ENCODE measurements at regions not wholly inside any gene's neighbourhood (a gene's known extent, or its start where the extent isn't known, plus 50 kb on each side); places are given as distances from the start of the nearest gene placed in this dataset.

DNA sequence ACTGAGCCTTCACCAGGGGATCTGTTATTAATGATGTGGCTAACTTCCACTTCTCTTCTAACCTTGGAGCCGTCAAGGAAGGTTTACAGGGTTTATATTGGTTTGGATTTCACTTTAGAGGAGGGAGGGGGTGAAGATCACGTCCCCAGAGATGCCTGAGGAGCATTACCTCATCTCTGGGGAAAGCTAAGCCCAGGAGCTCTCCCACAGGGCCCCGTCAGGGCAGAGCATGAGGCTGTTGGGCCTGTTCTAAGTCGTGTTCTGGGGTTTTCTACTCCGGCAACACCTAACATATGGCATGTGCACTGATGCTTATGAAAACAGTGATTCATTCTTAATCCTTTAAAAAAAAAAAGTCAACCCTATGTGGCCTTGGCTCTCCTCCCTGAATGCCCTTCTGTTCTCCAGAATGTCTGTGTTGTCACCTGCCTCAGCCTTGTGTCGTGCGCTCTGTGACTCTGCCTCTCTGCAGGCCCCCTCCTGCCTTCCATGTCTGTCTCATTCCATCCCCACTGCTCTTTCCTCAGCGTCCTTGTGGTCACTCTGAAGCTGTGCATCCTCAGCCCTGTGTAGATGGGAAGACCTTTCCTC, 97.4 kb upstream of the JARID2 start:
- Histone ChIP-seq H3K4me1 (ENCODE audit: insufficient read depth) (peaks cover 8% of the 10 kb centered on the region; the same call in 1 of the 2 replicates), H3K27ac (peak overlapping the region; percentile 26), H3K4me3 (no peak overlapping the region), H3K9me3 (ENCODE audit: low read depth) (no peaks in the 10 kb centered on the region), H2AFZ (peak overlapping the region; percentile 57; the same call in 1 of the 2 replicates), H3K4me2 (ENCODE audit: unreplicated experiment) (no peak overlapping the region), H3K27me3 (replicated peaks; ENCODE audit: insufficient read depth) (no peaks in the 10 kb centered on the region), H3K36me3 (ENCODE audit: low read depth) (no peaks in the 10 kb centered on the region), H3K79me2 (ENCODE audit: insufficient read depth) (no peaks in the 10 kb centered on the region), H3F3A (ENCODE audit: insufficient read depth) (peaks cover 3% of the 10 kb centered on the region; the same call in 1 of the 2 replicates), H3K9ac (peak overlapping the region; percentile 29; the same call in 1 of the 2 replicates), H4K20me1 (ENCODE audit: insufficient read depth) (no peaks in the 10 kb centered on the region), H3K9me2 (ENCODE audit: insufficient read depth) (no peaks in the 10 kb centered on the region)
- TF ChIP-seq EZH2phosphoT487 (IDR thresholded peaks at IDR 0.05; ENCODE audit: insufficient read depth, low read depth) (no peak), EZH2 (IDR thresholded peaks at IDR 0.05; ENCODE audit: insufficient read depth, poor library complexity, severe bottlenecking) (no peak)
- in situ Hi-C loops (cut with MboI), result no loop called here
- peak; percentile 78 for DNase-seq
- WGBS, 2 experiments (ENCODE audit: low coverage in 1 of 2, low lambda C conversion rate in 2 of 2, missing lambda C conversion rate in 2 of 2), result 53 to 56% methylated on average over 8 of the region's 8 CpGs

DNA sequence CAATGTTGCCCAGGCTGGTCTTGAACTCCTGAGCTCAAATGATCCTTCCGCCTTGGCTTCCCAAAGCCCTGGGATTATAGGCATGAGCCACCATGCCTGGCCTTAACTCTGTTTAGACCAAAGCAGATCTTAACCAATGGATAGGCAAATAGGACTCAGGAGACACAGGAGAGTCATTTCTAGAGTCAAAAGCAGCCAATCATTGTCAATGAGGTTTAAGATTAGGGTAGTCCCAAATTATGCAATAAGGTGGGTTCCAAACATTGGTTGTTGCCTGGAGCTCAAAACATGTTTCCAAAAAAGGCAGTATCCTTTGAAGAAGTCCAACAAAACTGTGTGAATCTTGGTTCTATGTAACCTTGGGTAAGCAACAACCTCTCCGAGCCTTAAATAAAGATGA, 95.7 kb upstream of the JARID2 start:
- no peaks in the 10 kb centered on the region for H4K20me1 ChIP-seq (ENCODE audit: insufficient read depth)
- no peaks in the 10 kb centered on the region for H3K79me2 ChIP-seq (ENCODE audit: insufficient read depth)
- no peak for DNase-seq
- H3K4me2 ChIP-seq (ENCODE audit: unreplicated experiment), result no peak overlapping the region
- peaks cover 3% of the 10 kb centered on the region; the same call in 1 of the 2 replicates for H3F3A ChIP-seq (ENCODE audit: insufficient read depth)
- peaks cover 8% of the 10 kb centered on the region; the same call in 1 of the 2 replicates for H3K4me1 ChIP-seq (ENCODE audit: insufficient read depth)
- H3K9ac ChIP-seq, result no peak overlapping the region
- 92 to 97% methylated on average over 2 of the region's 2 CpGs for WGBS, 2 experiments (ENCODE audit: low coverage in 1 of 2, low lambda C conversion rate in 2 of 2, missing lambda C conversion rate in 2 of 2)
- no peaks in the 10 kb centered on the region for H3K9me2 ChIP-seq (ENCODE audit: insufficient read depth)
- H3K9me3 ChIP-seq (ENCODE audit: low read depth), result no peaks in the 10 kb centered on the region
- no peaks in the 10 kb centered on the region for H3K36me3 ChIP-seq (ENCODE audit: low read depth)
- no peak overlapping the region for H3K27ac ChIP-seq
- no peak overlapping the region for H3K4me3 ChIP-seq
- no peaks in the 10 kb centered on the region for H3K27me3 ChIP-seq (replicated peaks; ENCODE audit: insufficient read depth)
- H2AFZ ChIP-seq, result no peak overlapping the region
- in situ Hi-C loops (cut with MboI), result no loop called here
- TF ChIP-seq EZH2 (IDR thresholded peaks at IDR 0.05; ENCODE audit: insufficient read depth, poor library complexity, severe bottlenecking), result no peak
- no peak for TF ChIP-seq EZH2phosphoT487 (IDR thresholded peaks at IDR 0.05; ENCODE audit: insufficient read depth, low read depth)

DNA sequence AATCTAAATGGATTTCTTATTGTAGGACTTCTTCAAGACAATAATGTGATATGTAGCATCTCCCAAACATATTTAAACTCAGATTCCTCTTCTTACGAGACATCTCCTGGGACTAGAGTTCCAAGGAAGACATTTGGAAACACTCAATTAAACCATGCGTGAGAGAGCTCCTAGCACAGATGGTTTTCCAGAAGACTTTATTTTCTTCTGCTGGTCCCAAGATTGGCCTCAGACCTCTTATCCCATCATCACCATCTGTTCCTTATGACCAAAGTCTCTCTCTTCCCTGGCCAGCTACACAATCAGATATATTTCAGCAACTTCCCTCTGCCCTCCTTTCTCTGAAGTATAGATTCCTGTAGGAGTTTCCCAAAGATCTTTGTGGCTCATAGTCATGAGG, 93.2 kb upstream of the JARID2 start:
- no peaks in the 10 kb centered on the region for H3K9me2 ChIP-seq (ENCODE audit: insufficient read depth)
- H4K20me1 ChIP-seq (ENCODE audit: insufficient read depth), result no peaks in the 10 kb centered on the region
- no peak overlapping the region for H2AFZ ChIP-seq
- peaks cover 8% of the 10 kb centered on the region; the same call in 1 of the 2 replicates for H3K4me1 ChIP-seq (ENCODE audit: insufficient read depth)
- H3K9me3 ChIP-seq (ENCODE audit: low read depth), result no peaks in the 10 kb centered on the region
- no peak for DNase-seq
- H3K79me2 ChIP-seq (ENCODE audit: insufficient read depth), result no peaks in the 10 kb centered on the region
- H3K4me3 ChIP-seq, result no peak overlapping the region
- no peaks in the 10 kb centered on the region for H3K36me3 ChIP-seq (ENCODE audit: low read depth)
- H3K4me2 ChIP-seq (ENCODE audit: unreplicated experiment), result no peak overlapping the region
- H3K27me3 ChIP-seq (replicated peaks; ENCODE audit: insufficient read depth), result no peaks in the 10 kb centered on the region
- no peak overlapping the region for H3K27ac ChIP-seq
- 57 to 58% methylated on average over 2 of the region's 2 CpGs for WGBS, 2 experiments (ENCODE audit: low coverage in 1 of 2, low lambda C conversion rate in 2 of 2, missing lambda C conversion rate in 2 of 2)
- peaks cover 3% of the 10 kb centered on the region; the same call in 1 of the 2 replicates for H3F3A ChIP-seq (ENCODE audit: insufficient read depth)
- TF ChIP-seq EZH2phosphoT487 (IDR thresholded peaks at IDR 0.05; ENCODE audit: insufficient read depth, low read depth) (no peak), EZH2 (IDR thresholded peaks at IDR 0.05; ENCODE audit: insufficient read depth, poor library complexity, severe bottlenecking) (no peak)
- H3K9ac ChIP-seq, result no peak overlapping the region
- in situ Hi-C loops (cut with MboI), result no loop called here

DNA sequence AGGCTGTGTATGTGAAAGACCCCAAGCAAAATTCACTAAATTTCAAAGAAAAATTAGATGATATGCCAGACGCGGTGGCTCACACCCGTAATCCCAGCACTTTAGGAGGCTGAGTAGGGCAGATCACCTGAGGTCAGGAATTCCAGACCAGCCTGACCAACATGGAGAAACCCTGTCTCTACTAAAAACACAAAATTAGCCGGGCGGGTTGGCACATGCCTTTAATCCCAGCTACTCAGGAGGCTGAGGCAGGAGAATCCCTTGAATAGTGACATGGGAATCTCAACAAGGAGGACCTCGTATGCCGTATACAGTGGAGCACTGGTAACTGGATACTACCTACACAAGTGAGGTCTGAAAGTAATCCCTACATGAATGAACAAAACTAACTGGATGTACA, 92.7 kb upstream of the JARID2 start:
- Histone ChIP-seq H3K36me3 (ENCODE audit: low read depth) (no peaks in the 10 kb centered on the region), H3K27me3 (replicated peaks; ENCODE audit: insufficient read depth) (no peaks in the 10 kb centered on the region), H3K9me2 (ENCODE audit: insufficient read depth) (no peaks in the 10 kb centered on the region), H3K27ac (no peak overlapping the region), H3K4me3 (no peak overlapping the region), H3K79me2 (ENCODE audit: insufficient read depth) (no peaks in the 10 kb centered on the region), H3K9me3 (ENCODE audit: low read depth) (no peaks in the 10 kb centered on the region), H3K4me1 (ENCODE audit: insufficient read depth) (peaks cover 7% of the 10 kb centered on the region; the same call in 1 of the 2 replicates), H3K4me2 (ENCODE audit: unreplicated experiment) (no peak overlapping the region), H3K9ac (no peak overlapping the region), H3F3A (ENCODE audit: insufficient read depth) (peaks cover 1% of the 10 kb centered on the region; the same call in 1 of the 2 replicates), H4K20me1 (ENCODE audit: insufficient read depth) (no peaks in the 10 kb centered on the region), H2AFZ (no peak overlapping the region)
- TF ChIP-seq EZH2phosphoT487 (IDR thresholded peaks at IDR 0.05; ENCODE audit: insufficient read depth, low read depth) (no peak), EZH2 (IDR thresholded peaks at IDR 0.05; ENCODE audit: insufficient read depth, poor library complexity, severe bottlenecking) (no peak)
- DNase-seq, result no peak
- in situ Hi-C loops (cut with MboI), result no loop called here
- 89 to 90% methylated on average over 7 of the region's 7 CpGs for WGBS, 2 experiments (ENCODE audit: low coverage in 1 of 2, low lambda C conversion rate in 2 of 2, missing lambda C conversion rate in 2 of 2)

All from GM23248 (cell line).